Daoy (cell line): ENCODE measurements at regions not wholly inside any gene's neighbourhood (a gene's known extent, or its start where the extent isn't known, plus 50 kb on each side); places are given as distances from the start of the nearest gene placed in this dataset.

ENCODE experiments used
- DNase-seq: peaks from one replicate; pipeline ENCODE4 v3.0.0-alpha.2; 2015; ENCODE audit warnings: low read depth

GRCh38 chr20:59431014-59431413, 130.6 kb downstream of the EDN3 start:
- DNase-seq: no peak

GRCh38 chr20:59434960-59435359, 134.5 kb downstream of the EDN3 start:
- DNase-seq: no peak

- DNase-seq: no peak
These were observed 135.1 kb downstream of the EDN3 start for GRCh38 chr20:59435518-59435917.

GRCh38 chr20:59437601-59438031, 137.2 kb downstream of the EDN3 start:
- no peak for DNase-seq

DNA sequence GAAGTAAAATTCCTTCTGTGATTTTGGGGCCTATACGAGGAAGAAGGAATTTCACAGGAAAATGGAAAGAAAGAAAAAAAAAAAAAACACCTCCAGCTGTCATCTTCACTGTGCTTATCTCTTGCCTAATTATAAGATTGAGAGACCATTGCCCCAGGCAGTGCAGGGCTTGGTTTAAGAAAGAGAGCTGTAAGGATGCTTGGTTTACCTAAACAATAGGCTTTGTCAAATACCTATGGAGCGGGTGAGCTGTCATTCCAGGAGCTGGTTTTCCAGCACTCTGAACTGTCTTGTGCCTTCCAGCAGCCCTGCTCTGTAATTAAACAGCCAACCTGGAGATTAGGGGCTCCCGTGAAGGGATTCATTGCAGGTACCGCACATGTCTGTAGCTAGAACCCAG, 137.8 kb downstream of the EDN3 start:
- no peak for DNase-seq

- no peak for DNase-seq
These were observed 138.8 kb downstream of the EDN3 start for GRCh38 chr20:59439243-59439642.

GRCh38 chr20:59441306-59441705, 140.9 kb downstream of the EDN3 start:
- no peak for DNase-seq

DNA sequence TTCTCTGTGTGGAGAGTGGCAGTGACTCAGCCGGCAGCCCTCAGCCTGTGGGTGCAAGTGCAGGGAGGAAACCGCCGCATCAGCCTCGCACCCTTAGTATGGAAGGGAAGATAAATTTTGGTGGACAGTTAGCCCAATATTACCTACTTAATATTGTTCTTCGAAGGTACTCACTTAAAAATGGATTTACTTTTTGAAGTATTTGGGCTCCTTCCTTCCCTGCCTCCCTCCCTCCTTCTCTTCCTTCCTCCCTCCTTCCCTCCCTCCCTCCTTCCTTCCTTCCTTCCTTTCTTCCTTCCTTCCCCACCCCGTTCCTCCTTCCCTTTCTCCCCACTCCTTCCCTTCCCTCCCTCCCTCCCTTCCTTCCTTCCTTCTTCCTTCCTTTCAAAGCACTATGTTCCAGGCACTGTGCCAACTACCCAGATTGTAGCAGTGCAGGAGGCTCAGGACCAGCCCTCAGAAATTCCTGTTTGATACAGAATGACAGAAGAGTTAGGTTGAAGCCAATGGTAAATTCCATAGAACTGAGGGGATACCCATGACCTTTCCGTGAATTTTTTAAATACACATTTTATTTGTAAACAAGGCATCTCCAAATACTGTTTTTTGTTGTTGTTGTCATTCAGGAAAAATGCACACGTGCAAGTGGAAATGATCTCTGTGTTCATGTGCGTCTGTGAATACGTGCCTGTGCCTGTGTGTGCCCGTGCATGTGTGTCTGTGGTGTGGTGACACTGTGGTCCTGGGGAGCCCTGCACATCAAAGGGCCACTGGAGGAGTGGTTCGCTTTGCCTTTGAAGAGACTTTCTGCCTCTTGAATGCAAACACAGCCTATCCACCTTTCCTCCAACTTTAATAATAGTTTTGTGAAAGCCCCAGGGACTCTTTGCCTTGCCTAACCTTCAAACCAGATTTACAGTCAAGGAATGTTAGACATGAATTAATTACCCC, 141.7 kb downstream of the EDN3 start:
- no peak for DNase-seq

DNA sequence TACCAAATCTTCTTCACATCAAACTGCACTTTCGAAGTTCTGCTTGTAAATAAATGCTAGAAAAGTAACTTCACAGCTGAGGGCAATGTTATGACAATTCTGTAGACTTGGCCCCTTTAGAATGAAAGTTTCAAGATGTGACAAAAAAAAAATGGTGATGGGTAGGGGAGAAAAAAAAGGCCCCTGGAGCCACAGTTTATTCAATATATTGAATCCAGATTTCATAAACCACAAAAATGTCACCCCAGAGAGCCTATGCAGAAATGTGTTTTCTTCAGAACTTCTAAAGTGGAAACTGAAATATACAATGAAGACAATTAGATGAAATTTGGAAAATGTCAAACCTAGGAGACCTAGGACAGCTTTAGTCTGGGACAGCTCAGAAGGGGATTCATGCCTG, 143.1 kb downstream of the EDN3 start:
- DNase-seq: no peak

DNA sequence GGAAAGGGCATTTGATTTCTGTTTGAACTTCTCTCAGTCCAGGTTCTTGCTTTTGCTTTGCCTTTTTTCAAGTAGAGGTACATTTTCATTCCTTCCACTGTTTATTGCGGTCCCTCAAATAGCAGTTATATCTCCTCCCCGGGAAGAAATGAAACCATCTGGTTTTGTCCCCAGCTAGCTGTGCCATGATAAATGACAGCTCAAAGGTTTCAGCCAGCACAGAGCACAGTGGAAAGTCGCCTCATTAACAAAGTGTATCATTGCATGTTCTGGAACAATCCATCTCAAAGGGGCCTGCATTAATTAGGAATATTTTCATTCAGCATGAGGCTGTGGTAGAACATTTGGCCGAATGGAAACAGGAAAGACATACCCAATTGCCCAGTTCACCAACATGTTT, 146.0 kb downstream of the EDN3 start:
- no peak for DNase-seq

DNA sequence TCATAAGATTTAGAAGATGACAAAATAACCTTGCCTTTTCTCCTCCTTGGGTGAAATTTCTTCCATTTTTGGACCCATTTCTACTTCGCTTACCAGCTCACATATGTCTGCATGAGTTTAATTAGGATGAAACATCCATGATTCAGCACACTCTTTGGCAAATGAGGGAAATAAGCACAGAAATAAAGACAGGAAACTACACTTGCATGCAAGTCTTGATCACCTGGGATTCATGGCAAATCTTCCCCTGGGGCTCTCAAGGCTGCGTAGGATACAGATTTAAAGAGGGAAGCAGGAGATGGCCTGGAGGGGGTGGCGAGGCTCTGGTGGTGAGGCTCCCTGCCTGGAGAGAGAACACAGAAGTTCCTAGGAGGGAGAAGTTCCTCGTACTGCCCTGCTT, 147.8 kb downstream of the EDN3 start:
- peak; percentile 28 for DNase-seq

GRCh38 chr20:59448851-59449444, 148.5 kb downstream of the EDN3 start:
- peak; percentile 39 for DNase-seq

- DNase-seq: no peak
These were observed 150.7 kb downstream of the EDN3 start for GRCh38 chr20:59451066-59451630.

DNA sequence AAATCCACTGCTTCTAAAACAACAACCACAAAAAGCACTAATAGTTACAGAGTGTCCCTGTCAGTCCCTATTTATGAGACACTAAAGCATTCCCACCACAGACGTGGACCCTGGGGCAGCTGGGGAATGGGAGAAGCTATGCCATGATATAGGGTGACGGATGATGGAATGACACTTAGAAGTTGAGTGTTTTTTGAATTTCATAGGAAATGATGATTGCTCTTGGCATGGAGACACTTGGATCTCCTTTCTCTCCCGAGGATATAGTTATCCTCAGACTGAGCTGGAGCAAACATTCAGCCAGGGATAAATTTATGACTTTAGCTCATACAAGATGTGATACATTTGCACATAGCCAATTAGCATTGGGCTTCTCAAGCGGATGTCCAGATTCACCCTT, 151.2 kb downstream of the EDN3 start:
- no peak for DNase-seq

DNA sequence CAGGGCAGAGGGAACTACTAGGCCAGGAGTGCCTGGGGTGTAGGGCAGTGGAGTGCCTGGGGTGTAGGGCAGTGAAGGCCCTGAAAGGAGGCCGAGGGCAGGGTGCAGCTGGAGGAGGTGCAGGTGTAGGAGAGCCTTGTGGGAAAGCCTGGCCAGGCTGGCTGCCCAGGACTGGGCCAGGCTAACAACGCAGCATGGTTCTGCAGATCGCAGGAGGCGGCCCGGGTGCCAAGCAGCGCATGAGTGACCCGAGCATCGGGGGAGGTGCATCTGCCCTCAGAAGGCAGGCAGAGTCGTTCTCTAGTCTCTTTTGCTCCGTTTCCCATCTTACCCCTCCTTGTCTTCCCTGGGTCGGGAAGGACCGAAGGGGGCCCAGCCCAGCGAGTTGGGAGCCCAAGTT, 151.5 kb upstream of the PHACTR3 start:
- DNase-seq: no peak

- no peak for DNase-seq
These were observed 150.4 kb upstream of the PHACTR3 start for GRCh38 chr20:59453759-59454560.

DNA sequence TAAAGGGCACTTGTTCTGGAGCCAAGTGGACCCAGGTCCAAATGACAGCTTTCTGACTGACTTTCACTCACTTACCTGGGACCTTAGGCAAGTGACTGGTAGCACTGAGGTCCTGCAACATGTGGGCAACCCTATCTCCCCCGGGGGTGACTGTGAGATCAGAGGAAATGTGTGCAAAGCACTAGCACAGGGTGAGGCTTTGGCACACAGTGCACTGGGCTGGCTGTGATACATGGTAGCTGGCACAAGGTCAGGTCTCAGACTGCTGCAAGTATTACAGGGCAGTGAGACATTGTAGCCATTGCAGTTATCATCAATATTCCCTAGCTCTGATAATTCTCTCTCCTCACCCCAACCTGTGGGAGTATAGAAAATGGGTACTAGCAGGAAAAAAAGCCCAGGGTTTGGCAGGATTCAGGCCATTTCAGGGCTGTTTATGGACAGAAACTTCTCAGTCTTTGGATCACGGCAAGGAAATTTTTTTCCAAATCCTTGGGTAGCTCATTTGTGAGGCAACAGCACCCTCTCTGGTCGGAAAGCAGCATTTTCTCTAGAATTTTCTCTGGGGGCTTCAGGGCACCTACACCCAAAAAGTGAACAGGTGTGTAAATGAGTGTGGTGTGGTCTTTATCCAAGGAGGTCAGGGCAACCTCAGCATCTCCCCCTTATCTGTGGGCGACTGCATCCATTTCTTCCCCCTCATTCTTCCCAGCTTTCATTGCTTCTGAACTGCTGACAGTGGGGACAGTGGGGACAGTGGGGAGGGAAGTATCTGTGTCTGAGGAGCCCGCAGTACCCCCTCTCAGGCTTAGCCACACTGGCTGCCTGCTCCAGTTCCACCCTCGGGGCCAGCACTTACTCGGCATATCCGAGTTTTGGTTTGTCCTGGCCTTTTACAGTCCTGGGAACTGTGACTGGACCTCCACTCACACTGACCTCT, 148.7 kb upstream of the PHACTR3 start:
- DNase-seq: peak; percentile 31

DNA sequence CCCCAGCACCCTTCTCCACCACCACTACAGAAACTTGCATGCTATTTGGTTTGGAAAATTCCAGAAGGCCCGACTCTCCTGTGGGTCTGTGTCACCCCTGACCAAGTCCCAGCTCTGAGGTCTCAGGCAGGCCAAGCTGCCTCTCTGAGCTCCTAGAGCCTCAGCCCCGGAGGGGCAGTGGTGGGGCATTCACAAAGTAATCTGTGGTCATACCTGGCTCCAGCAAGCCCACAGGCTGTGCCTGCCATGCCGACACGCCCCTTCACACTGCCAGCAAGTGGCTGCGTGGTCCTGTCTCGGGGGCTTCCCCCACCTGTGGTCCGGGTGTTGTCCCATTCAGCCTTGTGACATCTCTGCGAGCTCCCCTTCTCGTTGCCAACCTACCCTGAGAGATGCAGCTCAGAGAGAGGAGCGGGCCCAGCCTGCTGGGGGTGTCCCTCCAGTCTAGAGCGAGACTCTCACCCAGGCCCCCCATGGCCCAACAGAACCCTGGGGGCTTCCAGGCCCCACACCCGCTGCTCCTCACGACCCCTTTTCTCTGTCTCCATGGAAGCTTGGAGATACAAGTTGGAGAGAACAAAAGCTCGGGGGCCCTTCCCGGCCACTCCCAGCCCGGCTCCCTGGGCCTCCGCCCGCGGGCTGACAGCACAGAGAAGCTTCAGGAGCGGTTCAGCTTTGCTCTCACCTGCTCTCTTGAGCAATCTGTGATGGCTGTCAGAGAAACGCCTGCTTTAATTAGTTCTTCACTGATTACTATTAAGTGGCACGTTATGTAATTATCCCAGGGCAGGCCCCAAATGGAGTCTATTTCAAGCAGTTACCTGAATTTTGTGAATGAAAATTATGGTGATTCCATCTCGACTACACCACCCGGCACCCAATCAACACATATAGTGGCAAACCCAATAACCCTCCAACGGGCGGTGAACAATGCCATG, 147.7 kb upstream of the PHACTR3 start:
- no peak for DNase-seq

GRCh38 chr20:59458645-59459044, 145.7 kb upstream of the PHACTR3 start:
- DNase-seq: no peak

GRCh38 chr20:59459586-59459985, 144.8 kb upstream of the PHACTR3 start:
- DNase-seq: no peak
